Osteoblast (primary cell): ENCODE measurements at regions not wholly inside any gene's neighbourhood (a gene's known extent, or its start where the extent isn't known, plus 50 kb on each side); places are given as distances from the start of the nearest gene placed in this dataset.

Source experiments
- DNase-seq: peaks from one replicate; pipeline ENCODE4 v3.0.0; 2011; ENCODE audit warnings: low spot score, mixed read lengths; ENCODE audit not compliant: insufficient read length; ENCODE audit errors: missing footprints
- H2AFZ ChIP-seq: 2 replicates; pipeline ENCODE4 v1.6.0; 2011; ENCODE audit warnings: mild to moderate bottlenecking, low read length
- H3K27ac ChIP-seq: 2 replicates; pipeline ENCODE4 v1.5.1; 2011; ENCODE audit warnings: mild to moderate bottlenecking, low read depth, low read length, moderate library complexity
- H3K27me3 ChIP-seq: 2 replicates; pipeline ENCODE4 v1.6.0; 2012; ENCODE audit warnings: mild to moderate bottlenecking, control low read depth, inconsistent platforms, low read length, moderate library complexity; ENCODE audit not compliant: insufficient read depth
- H3K36me3 ChIP-seq: 2 replicates; pipeline ENCODE4 v1.5.1; 2011; ENCODE audit warnings: mild to moderate bottlenecking, low read length, control low read depth, moderate library complexity; ENCODE audit not compliant: insufficient read depth
- H3K4me1 ChIP-seq: 2 replicates; pipeline ENCODE4 v1.5.1; 2011; ENCODE audit warnings: mild to moderate bottlenecking, low read length, control low read depth, moderate library complexity; ENCODE audit not compliant: insufficient read depth
- H3K4me2 ChIP-seq: 2 replicates; pipeline ENCODE4 v1.6.0; 2011; ENCODE audit warnings: mild to moderate bottlenecking, low read length; ENCODE audit not compliant: insufficient read depth
- H3K4me3 ChIP-seq: fragments of 200-600 bp; sonication (generic); 3 replicates; pipeline ENCODE4 v1.5.1; 2012; ENCODE audit warnings: mild to moderate bottlenecking, low read length, inconsistent platforms; ENCODE audit not compliant: insufficient read depth
- H3K79me2 ChIP-seq: 2 replicates; pipeline ENCODE4 v1.6.0; 2012; ENCODE audit warnings: mild to moderate bottlenecking, low read length, control low read depth, inconsistent platforms; ENCODE audit not compliant: insufficient read depth
- H3K9me3 ChIP-seq: 2 replicates; pipeline ENCODE4 v1.5.1; 2011; ENCODE audit warnings: low read depth, low read length, control low read depth
- H4K20me1 ChIP-seq: 2 replicates; pipeline ENCODE4 v1.6.0; 2012; ENCODE audit warnings: mild to moderate bottlenecking, low read length, control low read depth; ENCODE audit not compliant: insufficient read depth
- CTCF ChIP-seq: IDR thresholded peaks from 2 replicates; pipeline ENCODE4 v1.5.1; 2011; ENCODE audit warnings: mild to moderate bottlenecking, low read depth, low read length, moderate library complexity; ENCODE audit errors: extremely low read depth

DNA sequence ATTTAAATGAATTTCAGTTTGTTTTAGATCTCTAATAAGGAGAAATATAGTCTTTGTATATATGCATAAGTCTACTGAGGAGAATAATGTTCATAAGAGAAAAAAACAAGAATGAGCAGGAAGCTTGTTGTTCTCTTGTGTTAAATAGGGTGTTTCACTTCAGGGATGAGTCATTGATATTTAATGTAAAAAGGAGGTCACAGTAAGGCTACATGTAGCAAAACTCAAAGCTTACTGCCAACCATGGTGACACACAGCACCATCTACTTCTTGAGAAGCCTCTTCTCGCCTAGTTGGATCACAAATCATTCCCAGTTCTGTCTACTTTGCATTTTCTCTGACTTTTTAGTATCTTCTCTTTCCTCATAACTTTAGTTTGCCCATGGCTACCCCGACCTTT is 1466.0 kb upstream of the C9orf72 start:
- no peak for DNase-seq
- no peak overlapping the region for H3K4me2 ChIP-seq
- no peaks in the 10 kb centered on the region for H4K20me1 ChIP-seq
- no peak for TF ChIP-seq CTCF
- H3K36me3 ChIP-seq, result no peaks in the 10 kb centered on the region
- no peaks in the 10 kb centered on the region for H3K27me3 ChIP-seq
- no peaks in the 10 kb centered on the region for H3K79me2 ChIP-seq
- H3K9me3 ChIP-seq, result no peaks in the 10 kb centered on the region
- no peak overlapping the region for H2AFZ ChIP-seq
- no peaks in the 10 kb centered on the region for H3K4me1 ChIP-seq
- no peak overlapping the region for H3K27ac ChIP-seq
- H3K4me3 ChIP-seq, result no peak overlapping the region

DNA sequence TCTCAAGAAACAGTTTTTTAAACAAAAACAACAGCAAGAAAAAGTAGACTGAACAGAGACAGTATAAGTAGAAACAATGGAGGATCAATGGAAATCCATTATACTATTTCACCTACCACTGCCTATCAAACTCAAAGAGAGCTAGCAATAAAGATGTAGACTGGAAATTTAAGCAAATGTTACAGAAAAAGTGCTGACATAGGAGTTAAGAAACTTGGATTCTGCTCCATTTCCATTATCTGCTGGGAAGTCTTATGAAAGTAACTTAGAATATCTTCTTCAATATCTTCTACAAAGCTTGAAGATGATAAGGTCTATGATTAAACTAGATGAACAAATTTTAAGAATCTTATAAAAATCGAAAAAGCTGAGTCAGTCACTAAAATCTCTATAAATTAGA is 1469.8 kb upstream of the C9orf72 start:
- TF ChIP-seq CTCF, result no peak
- H3K36me3 ChIP-seq, result no peaks in the 10 kb centered on the region
- H3K4me3 ChIP-seq, result no peak overlapping the region
- no peaks in the 10 kb centered on the region for H3K4me1 ChIP-seq
- H3K27ac ChIP-seq, result no peak overlapping the region
- no peaks in the 10 kb centered on the region for H4K20me1 ChIP-seq
- no peak overlapping the region for H3K4me2 ChIP-seq
- H3K79me2 ChIP-seq, result no peaks in the 10 kb centered on the region
- DNase-seq, result no peak
- H2AFZ ChIP-seq, result no peak overlapping the region
- H3K27me3 ChIP-seq, result no peaks in the 10 kb centered on the region
- no peaks in the 10 kb centered on the region for H3K9me3 ChIP-seq

GRCh38 chr9:29044959-29045358 is 1471.7 kb upstream of the C9orf72 start:
- no peak overlapping the region for H2AFZ ChIP-seq
- H3K79me2 ChIP-seq, result no peaks in the 10 kb centered on the region
- H3K36me3 ChIP-seq, result no peaks in the 10 kb centered on the region
- H3K27me3 ChIP-seq, result no peaks in the 10 kb centered on the region
- H3K27ac ChIP-seq, result no peak overlapping the region
- no peak for DNase-seq
- no peaks in the 10 kb centered on the region for H4K20me1 ChIP-seq
- H3K4me1 ChIP-seq, result no peaks in the 10 kb centered on the region
- no peak overlapping the region for H3K4me3 ChIP-seq
- no peak for TF ChIP-seq CTCF
- H3K9me3 ChIP-seq, result no peaks in the 10 kb centered on the region
- H3K4me2 ChIP-seq, result no peak overlapping the region

DNA sequence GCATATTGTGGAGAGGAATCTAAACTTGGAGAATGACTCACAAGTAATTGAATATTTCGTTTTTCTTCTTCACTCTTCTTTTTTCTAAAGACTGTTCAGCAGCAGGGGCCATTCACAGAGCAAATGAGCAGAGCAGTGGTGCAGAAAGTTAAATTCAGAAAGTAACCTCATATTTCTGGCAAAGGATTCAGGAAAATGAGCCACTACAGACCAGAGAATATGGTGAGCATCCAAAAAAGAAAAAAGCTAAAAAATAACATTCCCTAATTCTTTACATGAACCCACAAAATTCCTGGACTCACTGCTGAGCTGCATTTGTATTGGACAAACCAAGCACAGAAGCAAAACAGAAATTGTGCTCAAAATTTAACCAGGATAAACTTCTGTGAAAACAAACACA is 1486.8 kb upstream of the C9orf72 start:
- Histone ChIP-seq H3K36me3 (no peaks in the 10 kb centered on the region), H3K4me2 (no peak overlapping the region), H4K20me1 (no peaks in the 10 kb centered on the region), H3K4me3 (no peak overlapping the region), H3K9me3 (no peaks in the 10 kb centered on the region), H3K27me3 (no peaks in the 10 kb centered on the region), H2AFZ (no peak overlapping the region), H3K79me2 (no peaks in the 10 kb centered on the region), H3K4me1 (no peaks in the 10 kb centered on the region), H3K27ac (no peak overlapping the region)
- no peak for DNase-seq
- no peak for TF ChIP-seq CTCF
